HG03439 (cell line): ENCODE measurements at regions not wholly inside any gene's neighbourhood (a gene's known extent, or its start where the extent isn't known, plus 50 kb on each side); places are given as distances from the start of the nearest gene placed in this dataset.

Experiments
- ATAC-seq: cut with Tn5 transposase; IDR thresholded peaks from one replicate; pipeline ENCODE4 v1.9.1; 2021; ENCODE audit warnings: mild to moderate bottlenecking, moderate library complexity; ENCODE audit not compliant: unreplicated experiment

DNA sequence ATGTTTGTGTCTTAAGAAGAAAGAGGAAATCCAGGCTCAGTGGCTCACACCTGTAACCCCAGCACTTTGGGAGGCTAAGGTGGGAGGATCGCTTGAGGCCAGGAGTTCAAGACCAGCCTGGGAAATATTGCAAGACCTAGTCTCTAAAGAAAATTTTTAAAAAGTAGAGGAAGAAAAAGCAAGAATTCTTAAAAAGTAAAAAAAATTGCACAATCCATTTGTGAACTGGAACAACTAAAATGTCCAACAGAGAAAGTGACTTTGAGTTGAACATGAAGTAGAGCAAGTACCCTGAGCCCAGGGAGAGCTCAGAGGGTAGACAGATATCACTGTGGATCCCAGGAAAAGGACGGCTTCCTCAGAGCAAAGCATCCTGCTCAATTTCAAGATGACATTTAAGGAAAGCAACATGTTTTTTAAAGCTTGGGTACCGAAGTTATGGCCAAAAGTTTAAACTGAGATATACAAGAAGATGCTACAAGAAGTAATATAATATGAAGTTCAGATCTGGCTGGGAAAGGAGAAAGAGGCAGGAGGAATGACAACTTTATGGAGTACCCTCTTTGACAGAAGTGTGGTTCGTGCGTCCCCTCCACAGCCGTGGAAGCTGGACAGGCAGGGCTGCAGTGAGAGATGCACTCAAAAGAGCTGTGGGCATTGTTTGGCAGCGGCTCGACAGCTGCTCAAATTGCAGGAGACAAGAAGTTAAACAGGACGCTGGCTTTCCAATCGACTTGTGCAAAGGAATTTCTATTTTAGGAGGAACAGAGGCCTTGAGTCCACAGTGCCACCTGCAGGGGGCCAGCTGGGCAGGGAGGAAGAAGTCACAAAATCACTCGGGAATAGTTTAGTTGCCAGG, 201.3 kb downstream of the JCAD start:
- no peak for ATAC-seq

DNA sequence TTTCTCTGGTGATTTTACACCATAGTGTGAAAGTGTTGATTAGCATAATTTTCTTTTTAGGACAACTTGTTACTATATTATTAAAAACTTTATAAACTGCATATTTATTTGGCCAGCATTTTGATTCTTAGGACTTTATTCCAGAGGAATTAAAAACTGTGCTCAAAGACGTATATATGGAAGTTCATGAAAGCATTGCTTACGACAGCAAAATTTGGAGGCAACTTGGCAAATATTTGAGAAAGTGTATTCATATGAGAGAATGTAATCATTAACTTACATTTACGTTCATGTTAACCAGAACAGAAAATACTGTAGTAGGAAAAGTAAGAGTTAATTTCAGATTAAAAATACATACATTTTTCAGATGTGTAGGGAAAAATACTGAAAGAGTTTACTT, 203.1 kb downstream of the JCAD start:
- no peak for ATAC-seq

DNA sequence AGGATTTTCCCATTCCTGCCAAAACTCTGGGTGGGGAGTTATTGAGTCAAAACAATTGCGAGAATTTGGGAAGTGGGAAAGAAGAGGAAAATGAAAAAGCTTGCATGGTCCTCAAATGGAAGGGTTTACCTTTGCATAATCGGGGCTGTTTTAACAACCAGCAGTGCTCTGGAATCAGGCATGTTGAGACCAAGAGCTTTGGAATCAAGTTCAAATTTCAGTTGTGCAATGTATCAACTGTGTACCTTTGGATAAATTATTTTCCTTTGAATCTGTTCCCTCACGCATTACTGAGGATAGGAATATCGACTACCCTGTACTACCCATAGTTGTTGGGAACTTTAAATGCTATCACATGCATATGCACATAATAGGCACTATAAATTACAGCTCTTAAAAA, 205.5 kb downstream of the JCAD start:
- no peak for ATAC-seq

DNA sequence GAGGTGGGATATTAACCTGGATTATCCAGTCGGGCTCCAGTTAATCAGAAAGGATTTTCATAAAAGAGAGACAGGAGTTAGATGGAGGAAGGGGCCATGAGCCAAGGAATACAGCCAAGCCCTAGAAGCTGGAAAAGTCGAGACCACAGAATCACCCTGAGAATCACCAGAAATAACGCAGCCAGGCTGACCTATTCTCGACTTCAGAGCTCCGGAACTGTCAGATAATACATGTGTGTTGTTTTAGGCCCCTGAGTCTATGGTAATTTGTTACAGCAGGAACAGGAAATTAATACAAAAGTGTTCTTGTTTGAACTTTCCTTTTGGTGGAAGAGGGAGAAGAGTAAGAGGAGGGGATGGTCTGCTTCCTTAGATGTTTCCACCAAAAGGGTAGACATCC, 208.1 kb downstream of the JCAD start:
- ATAC-seq: no peak

DNA sequence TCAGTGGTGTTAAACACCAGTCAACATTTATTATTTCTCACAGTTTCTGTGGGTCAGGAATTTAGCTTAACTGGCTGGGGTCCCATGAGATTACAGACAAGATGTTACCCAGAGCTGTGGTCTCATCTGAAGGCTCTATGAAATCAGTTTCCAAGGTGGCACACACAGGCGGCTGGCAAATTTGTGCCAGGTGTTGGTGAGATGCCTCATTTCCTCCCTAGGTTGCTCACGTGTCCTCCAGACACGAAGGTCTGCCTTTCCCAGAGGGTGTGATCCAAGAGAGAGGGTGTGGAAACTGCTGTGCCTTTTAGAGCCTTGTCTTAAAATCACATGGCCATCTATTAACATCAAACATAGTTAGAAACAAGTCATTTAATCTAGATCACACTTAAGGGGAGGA, 209.0 kb downstream of the JCAD start:
- no peak for ATAC-seq

DNA sequence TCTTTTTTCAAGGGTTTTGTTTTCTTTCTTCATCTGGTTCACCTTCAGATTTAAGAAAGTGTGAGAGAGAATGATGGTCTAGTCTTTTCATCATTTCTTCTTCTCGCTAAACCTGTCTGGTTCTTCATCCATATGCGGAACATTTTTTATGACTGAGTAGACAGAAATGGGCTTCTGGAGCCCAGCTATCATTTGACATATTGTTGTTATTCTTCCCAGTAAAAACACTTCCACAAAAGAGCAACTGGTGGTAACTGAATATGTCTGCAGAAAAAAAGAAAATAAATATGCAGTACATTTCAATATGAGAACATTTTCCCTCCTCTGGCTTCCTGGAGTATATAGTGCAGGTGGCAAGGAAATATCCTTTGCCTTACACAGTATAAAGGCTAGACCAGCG, 209.5 kb downstream of the JCAD start:
- no peak for ATAC-seq

DNA sequence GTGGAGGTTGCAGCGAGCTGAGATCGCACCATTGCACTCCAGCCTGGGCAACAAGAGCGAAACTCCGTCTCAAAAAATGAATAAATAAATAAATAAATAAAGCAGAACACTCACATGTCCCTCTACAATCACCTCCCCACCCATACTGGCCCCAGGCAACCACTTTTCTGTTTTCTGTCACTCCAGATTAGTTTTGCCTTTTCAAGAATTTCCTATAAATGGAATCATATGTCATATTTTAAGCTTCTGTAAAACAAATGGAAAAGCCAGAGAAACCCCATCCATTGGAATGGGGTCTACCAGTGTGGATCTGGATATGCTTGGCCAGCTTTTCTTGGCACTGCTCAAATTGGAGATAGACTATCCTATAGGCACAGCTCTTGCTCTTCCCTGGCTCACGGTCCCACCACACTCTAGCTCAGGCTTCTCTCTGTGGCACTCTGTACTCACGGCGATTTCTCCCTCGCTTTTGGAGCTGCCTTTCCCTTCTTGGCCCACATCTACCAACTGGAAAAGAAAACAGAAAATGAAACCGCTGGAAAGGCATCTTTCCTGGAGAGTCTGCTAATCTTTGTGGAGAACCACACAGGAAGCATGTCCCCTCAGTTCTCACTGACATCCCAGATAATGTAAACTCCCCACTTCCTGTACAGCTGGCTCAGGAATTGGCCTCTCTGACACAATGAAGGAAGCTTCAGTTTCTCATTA, 210.1 kb downstream of the JCAD start:
- no peak for ATAC-seq

DNA sequence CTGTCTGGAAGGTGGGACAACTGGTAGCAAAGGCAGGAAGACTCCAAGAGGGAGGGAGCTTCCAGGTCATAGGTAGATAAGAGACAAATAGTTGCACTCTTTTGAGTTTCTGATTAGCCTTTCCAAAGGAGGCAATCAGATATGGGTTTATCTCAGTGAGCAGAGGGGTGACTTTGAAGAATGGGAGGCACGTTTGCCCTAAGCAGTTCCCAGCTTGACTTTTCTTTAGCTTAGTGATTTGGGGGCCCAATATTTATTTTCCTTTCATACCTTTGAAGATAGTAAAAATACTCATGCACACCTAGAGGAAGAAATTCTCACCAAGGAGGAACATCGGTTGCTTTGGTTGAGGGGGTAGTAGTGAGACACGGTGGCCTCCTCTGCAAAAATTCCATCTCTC, 212.1 kb upstream of the SVIL start:
- no peak for ATAC-seq

DNA sequence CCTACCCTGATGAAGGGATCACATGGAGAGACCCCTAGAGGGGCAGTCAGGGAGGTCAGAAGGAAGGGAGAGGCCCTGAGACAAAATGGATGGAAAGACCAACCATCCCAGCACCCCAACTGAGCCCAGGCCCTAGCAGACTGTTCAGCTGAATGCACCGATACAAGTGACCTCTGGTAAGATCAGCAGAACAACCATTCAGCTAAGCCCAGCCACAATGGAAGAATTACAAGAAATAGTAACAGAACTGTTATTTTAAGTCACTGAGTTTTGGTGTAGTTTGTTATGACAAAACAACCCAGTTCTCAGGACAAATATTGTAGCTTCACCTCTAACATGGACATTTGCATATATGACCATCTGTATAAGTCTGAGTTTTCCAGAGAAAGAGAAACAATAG, 210.4 kb upstream of the SVIL start:
- ATAC-seq: no peak

DNA sequence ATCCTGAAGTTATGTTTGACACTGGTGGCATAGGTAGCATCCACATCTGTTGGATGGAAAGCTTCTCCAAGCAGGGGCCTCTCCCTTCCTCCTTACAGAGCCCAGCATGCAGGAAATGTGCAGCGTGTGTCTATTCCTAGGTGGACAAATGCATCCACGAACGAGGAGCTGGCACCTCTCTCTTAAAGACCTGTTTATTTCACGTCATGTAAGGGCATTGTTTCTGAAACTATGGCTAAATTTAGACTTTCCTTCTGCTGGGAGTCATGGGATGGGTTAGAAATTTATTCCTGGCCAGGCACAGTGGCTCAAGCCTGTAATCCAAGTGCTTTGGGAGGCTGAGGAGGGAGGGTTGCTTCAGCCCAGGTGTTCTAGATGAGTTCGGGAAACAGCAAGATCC, 208.4 kb upstream of the SVIL start:
- no peak for ATAC-seq

DNA sequence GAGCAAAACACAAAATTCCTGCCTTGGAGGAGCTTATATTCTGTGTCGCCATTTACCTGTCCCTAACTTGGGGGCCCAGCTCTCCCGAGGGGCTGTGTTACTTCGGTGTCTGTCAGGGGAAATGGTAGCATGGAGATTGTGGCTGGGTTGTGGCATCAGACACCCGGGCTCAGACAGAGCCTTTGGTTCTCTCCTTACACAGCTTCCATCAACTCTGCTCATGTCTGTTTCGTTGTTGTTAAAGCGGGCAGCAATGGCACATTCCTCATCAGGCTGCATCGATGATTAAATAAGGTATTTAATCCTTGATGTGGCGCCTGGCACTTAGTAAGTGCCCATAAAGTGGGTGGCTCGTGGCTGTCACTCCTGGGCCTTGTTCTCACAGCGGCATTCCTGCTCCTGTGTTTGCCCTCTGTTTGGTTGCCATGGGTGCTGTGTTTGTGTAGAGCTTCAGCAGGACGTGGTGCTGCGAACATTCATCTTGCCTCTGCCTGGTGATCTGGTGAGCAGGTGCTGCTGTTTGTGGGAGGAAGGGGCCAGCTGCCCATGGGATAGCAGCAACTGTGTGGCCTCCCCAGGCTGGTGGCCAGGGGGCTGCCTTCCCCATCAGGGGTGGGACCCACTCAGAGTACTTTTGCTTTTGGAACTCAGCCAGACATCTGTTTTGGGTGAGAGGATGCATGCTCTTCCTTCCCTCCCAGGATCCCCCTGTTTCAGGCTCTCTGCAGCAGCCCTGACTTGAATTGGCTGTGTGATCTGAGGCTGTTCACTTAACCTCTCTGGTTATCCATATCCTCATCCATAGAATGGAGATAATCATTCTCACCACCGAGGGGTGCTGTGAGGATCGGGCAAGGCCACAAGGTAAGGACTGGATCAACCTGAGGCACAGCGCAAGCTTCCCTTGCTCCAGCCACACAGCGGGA, 207.2 kb upstream of the SVIL start:
- no peak for ATAC-seq

DNA sequence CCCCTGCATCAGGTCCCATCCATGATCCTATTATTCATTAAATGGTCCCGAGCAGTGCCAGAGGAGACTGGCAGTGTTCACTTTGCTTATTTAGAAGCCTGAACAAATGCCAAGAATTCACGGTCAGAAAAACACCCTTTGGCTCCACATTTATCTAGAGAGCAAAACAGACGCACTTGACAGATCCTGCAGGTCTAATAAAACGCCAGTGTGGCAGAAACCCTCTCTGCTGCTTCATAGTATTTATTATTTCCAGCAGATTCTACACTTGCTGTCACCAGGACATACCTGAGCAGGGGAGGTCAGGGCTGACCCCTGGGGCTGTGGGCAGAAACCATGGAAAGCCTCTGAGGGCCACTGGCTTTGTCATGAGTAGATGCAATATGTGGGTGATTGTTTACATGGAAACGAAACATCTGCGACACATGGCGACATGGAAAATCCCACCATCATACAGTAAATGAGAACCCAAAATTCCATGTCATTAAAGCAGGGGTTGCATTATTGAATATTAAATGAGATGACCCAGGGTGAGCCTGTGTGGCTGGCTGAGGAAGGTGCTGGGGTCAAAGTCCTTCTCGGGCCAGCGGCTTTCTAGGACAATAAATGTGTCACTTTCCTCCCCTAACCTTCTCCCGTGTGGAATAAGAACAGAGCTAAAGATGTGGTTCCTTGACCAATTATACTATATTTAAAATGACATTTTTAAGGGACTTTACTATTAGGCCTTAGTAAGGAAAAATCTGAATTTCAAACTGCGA, 205.9 kb upstream of the SVIL start:
- no peak for ATAC-seq

DNA sequence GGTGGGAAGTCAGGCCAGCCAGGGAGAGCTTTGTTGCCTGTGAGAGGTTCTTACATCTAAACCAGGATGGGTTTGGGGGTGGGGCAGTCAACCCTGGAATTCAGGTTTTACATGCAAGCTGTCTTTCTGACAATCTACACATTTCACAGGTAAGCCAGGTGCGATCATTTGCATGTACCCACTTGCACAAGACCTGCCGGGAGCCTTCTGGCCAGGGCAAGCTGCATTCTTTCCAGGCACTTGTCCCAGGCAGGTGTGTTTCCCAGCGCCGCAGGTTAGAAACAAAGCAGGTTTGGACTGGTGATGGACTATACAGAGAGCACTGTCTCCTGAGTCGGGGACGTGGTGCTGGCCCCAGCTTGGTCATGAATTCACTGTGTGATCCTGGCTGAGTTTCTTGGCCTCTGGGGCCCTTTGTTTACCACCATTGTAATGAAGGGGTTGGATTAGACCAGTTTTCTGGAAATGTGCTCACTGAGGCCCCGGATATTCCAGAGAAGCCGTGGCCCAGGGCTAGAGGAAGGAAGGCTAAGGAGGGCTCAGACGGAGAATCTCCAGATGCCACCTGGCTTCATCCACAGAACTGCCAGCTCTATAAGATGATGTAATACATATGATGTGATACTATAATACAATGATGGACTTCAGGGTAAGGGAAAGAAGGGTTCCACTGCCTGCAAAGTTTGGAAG, 205.2 kb upstream of the SVIL start:
- no peak for ATAC-seq

DNA sequence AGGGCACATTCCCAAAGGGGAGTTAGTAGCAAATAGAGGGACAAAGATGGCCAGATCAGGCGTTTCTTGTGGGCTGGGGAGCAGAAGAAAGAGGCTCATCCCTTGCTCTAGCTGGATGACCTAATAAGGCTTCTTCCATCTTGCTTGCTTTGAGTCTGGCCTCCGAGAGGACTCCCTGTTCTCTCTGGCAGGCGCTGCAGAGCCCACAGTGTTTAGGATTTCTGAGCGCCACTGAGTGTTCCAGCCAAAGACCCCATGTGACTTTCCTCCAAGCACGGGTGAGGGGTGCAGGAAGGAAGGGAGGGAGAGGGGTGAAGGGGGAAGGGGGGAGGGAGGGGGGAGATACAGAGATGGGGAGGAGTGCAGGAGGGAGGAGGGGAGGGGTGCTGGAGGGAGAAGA, 203.8 kb upstream of the SVIL start:
- ATAC-seq: no peak

DNA sequence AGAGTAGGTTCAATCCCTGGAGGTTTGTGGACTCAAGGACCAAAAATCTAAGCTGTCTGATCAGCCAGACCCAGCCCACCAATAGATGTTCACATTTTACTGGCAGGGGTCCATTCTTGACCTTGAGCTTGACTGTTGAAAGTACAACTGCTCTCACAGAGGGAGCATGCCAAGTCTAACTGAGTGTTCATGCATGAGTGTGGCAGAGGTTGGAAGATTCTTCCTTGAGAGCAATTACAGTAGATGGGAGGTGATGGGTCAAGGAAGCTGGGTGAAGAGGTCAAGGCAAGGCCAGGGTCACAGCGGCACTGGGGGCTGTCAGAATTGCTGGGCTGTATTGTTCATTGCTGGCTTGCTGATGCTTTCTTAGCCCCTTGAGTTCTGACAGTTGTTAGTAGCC, 202.8 kb upstream of the SVIL start:
- ATAC-seq: no peak

DNA sequence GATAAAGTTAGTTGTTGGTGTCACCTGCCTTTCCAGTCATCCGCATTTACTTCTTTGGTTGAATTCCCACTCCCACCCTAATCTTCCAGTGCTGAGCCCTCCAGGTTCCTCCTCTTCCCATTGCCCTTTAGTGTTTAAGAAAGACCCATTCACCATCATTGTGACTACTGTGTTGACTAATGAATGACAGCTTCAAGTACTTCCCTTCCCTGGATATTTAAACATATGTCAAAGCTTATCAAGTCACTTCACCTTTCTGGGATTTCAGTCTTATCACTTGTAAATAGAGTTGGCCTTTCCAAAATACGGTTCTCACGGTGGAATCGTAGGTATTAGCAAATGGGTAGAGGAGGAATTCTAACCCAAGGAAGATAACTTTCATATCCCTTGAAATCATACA, 201.6 kb upstream of the SVIL start:
- ATAC-seq: no peak

DNA sequence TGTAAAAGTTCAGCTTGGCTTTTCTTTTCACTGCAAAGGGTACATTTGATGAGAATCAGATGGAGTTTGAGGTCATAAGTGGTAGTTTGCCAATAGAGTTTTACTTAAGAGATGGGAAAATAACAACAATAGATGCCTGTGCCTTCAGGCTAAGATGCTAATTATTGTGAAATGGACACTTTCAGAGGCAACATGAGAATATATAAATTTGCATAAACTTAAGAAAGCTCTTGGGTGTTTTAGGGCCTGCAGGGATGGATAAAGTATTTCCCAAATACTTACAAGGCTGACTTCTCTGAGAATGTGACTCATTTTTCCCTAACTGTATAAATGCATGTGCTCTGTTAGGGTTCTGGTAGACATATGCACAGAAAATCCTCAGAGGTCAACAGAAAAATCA, 200.3 kb upstream of the SVIL start:
- no peak for ATAC-seq

DNA sequence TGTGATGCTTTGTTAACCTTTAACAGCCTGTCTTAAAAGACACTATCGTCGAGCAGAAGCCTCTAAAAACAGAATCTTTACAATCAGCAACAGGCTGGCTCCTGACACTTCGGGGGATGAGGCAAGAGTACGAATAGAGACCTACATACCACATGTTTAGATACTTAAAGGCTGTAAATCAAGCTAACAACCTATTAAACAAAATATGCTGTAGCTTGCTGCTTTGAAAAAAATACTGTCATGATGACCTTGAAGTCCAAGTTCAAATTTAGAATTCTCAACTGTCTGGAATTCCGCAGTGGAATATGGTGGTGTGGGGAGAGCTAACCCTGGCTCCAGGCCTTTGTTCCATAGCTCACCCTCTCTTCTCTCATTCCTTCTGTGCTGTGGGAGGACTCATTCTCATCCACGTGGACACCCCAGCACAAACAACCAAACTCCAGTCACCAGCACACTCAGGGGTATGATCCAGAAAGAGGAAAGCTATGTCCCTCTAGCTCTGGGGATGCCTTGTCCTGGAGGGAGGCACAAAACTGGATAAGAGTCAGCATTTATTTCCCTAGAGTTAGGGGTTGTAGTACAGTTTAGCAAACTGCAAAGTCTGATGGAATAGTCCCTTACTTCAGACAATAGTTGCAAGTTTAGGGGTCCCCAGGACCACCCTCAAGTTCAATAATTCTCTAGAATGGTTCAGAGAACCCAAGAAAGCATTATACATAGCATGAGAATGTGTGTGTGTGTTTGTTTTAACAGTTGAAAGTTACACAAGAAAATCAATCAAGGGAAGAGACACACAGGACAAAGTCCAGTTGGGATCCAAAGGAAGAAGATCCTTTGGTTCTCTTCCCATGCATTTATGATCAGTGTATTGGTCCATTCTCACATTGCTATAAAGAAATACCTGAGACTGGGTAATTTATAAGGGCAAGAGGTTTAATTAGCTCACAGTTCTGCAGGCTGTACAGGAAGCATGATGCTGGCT, 196.1 kb upstream of the SVIL start:
- ATAC-seq: no peak

DNA sequence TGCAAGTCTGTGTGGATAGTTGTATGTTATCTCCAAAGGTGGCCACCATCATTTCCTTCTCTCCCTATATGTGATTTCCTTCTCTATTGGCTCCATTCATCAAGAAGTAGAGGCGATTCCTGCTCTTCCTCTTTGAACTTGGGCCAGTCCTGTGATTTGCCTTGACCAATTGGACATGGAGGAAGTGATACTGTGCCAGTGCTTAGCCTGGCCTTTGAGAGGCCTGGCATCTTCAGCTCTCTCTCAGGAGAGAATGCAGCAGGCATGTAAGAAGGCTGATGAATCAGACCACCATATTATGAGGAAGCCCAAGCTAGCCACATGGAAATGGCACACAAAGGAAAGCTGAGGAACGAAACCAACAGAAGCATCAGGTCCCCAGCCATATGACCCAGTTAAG, 195.0 kb upstream of the SVIL start:
- ATAC-seq: no peak
